ENCODE measurements at regions not wholly inside any gene's neighbourhood (a gene's known extent, or its start where the extent isn't known, plus 50 kb on each side); places are given as distances from the start of the nearest gene placed in this dataset.

GRCh38 chr13:70415136-70415535 is 306.9 kb upstream of the KLHL1 start:
- TF ChIP-seq, protein P1, sequence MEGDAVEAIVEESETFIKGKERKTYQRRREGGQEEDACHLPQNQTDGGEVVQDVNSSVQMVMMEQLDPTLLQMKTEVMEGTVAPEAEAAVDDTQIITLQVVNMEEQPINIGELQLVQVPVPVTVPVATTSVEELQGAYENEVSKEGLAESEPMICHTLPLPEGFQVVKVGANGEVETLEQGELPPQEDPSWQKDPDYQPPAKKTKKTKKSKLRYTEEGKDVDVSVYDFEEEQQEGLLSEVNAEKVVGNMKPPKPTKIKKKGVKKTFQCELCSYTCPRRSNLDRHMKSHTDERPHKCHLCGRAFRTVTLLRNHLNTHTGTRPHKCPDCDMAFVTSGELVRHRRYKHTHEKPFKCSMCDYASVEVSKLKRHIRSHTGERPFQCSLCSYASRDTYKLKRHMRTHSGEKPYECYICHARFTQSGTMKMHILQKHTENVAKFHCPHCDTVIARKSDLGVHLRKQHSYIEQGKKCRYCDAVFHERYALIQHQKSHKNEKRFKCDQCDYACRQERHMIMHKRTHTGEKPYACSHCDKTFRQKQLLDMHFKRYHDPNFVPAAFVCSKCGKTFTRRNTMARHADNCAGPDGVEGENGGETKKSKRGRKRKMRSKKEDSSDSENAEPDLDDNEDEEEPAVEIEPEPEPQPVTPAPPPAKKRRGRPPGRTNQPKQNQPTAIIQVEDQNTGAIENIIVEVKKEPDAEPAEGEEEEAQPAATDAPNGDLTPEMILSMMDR (IDR thresholded peaks at IDR 0.05): no peak
- no peak for TF ChIP-seq POLR2A (IDR thresholded peaks at IDR 0.05)
